HG03159 (cell line): ENCODE measurements at regions not wholly inside any gene's neighbourhood (a gene's known extent, or its start where the extent isn't known, plus 50 kb on each side); places are given as distances from the start of the nearest gene placed in this dataset.

ENCODE experiments used
- ATAC-seq: cut with Tn5 transposase; IDR thresholded peaks from one replicate; pipeline ENCODE4 v1.9.1; 2021; ENCODE audit warnings: mild to moderate bottlenecking, moderate library complexity; ENCODE audit not compliant: unreplicated experiment

DNA sequence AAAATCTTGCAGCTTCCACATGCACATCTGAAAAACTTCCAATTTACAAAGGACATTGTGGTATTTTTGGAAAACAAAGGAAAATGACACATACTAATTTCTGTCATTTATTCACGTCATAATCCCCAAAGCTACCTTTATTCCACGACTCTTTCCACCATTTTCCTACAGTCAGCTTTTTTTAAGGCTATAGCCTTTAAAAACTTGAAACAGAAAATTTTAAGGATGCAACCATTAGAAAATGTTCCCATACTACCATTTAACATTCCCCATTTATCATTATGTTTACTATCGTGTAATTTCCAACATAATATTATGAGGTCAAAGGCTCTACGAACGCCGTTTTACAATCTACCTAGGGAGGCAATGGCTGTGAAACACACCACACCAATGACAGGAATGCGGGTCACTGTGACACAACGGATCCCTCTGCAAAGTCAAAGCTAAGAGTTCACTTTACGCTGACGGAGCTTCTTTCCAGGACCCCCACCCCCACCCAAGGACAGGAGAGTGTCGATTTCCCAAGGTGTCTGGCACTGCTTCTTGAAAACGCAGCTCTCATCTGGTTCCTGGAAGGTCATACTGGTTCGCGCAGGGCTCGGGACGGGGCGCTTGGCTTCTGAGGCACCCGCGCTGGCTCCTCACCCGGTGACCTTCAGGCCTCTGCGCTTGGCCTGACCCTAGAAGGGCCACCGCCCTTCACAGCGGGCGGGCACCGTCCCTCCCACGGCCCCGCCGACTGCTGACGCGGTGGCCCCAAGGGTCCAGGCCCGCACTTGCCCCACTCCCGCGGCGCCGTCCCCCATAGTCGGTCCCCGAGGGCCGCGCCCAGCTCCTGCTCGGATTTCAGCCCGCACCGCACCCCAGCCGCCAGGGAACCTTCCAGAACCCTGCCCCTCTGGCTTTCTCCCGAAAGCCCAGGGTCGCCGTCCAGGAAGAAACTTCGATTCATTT, 50.5 kb upstream of the ATF3 start:
- no peak for ATAC-seq

DNA sequence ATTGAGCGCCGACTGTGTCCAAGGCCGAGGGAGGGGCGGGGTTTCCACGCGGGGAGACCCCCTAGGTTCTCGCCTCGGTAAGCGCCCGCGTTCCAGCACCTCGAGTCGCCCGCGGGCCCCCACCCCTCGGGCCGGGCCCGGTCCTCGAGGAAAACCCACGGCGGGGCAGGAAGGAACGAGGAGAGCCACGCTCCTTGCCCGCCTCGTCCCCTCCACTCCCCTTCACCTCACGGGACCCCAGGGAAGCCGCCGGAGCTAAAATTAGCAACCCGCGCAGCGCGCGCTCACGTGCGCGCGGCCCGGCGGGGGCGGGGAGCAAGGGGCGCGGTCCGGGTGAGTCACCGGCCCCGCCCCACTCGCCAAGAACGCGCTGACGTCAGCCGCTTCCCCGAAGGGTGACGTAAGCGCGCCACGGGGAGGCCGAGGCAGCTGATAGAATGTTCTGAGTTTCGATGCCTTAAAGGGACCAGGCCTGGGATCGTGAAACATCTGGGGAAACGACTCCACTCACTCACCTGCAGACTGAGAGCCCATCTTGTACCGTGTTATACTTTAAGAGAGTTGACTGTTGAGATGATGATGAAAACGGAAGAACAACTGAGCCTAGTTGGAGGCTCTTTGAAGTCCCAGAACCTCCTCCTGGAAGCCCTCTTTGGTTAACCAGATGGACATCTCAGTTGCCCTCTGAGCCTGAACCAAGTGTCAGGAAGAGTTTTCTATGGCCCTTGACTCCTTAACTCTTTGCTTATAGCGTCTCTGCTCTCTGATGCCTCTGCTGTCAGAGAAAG, 49.7 kb upstream of the ATF3 start:
- ATAC-seq = peak; percentile 94
